CD4-positive, alpha-beta T cell treated with Interleukin-6 at 100 ng/mL for 8 hours (primary cell): ENCODE measurements at regions not wholly inside any gene's neighbourhood (a gene's known extent, or its start where the extent isn't known, plus 50 kb on each side); places are given as distances from the start of the nearest gene placed in this dataset.

Source experiments
- DNase-seq: peaks from one replicate; pipeline ENCODE4 v3.0.0-alpha.2; 2020; ENCODE audit warnings: mixed read lengths, low spot score

DNA sequence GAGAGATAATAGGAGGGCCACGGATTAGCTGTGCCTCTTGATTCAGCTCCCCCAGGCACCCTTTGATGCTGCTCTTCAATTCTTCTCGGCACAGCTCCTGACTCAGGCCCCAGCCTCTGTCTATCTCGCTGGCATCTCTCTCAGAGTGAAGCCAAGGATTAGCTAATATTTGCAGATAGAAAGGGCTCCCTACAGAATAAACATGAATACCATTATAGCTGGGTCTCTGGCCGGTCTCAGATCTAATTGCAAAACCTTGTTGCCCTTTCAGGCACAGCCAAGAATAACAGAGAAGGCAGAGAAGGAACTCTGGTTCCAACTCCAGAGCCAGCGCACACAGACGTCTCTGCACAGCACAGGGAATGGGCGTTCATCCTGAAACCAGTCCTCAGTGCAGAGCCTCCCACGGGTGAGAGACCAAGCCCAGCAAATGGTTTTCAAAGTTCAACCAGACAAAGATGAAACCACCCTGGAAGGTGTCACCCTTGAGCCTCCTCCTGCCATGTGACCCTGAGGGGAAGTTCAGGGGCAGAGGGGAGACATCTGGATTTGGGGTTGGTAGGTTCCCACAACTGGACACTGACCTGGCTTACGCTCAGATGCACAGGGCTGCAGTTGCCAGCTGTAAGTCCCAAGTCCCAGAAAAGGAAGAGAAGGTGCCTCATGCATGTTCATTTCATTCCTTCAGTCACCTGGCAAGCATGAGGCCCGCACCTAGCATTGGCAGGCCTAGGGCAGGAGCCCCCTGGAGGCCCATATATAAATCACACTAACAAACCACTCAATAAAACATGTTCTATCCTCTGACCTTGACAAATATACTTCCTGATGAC, 394.0 kb downstream of the NPHP4 start:
- DNase-seq: no peak

DNA sequence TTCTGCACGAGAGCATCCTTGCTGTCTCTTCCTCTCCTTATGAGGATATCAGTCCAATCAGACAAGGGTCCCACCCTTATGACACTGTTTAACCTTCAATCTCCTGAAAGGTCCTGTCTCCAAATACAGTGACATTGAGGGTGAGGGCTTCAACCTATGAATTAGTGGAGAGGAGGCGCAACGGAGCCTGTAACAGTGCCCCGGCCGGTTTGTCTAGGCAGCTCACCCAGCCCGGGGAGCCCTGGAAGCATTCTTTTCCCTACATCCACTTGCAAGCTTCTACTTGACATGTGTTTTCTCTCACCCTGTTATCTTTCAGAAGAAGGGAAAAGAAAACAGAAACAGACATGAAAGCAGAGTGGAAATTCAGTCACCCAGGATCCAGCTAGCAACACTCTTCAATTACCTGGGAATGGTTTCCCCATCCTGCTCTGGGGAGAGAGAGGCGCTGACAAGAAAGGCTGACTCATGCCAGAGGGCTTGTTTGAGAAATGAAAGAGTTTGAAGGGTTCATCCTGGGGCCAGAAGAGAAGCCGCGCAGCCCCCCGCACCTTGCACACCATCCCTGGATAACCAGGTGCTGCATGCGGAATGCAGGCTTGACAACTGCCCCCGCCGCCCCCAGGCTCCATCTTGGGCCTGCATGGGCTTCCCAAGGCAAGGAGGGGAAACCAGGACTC, 394.9 kb downstream of the NPHP4 start:
- no peak for DNase-seq

DNA sequence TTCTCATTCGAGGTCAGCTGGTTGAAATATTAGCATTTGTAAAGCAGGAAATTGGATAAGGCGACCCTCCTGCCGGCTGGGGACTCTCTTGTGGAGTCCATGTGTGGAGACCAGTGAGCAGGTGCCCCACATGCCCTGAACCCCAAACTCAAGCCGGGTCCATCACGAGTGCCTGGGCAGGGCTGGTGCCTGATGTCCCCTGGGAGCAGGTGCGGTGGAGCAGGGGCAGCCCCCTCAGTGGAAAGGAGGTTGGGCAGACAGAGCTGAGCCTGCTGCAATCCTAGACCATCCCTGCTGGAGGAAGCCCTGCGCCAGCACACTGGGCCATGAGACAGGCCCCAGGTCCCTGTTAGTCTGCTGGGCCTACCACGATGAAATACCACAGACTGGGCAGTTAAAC, 395.6 kb downstream of the NPHP4 start:
- DNase-seq: no peak

DNA sequence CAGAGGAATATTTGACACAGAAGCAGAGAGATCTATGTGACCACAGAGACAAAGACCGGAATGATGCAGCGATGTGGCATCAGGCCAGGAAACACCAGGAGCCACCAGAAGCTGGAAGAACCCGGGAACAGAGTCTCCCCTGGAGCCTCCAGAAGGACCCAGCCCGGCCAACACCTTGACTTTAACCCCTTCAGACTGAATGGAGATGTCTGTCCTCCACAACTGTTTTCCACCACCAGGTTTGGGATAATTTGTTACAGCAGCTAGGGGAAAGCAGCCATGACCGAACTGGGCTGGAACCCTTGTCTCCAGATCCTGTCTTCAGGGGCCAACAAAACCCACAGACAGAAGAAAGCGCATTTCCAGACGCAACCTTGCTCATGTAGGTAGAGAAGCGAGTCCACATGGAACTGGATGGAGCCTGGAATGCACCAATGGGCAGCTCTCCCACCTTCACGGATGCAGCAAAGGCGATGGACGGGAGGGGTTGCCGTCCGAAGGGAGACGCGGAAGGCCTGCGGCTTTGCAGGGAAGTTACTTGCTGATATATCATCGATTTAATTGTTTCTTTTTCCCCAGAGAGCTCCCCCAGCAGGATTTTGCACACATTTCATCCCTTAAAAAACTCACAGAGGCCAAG, 396.6 kb downstream of the NPHP4 start:
- DNase-seq: no peak

DNA sequence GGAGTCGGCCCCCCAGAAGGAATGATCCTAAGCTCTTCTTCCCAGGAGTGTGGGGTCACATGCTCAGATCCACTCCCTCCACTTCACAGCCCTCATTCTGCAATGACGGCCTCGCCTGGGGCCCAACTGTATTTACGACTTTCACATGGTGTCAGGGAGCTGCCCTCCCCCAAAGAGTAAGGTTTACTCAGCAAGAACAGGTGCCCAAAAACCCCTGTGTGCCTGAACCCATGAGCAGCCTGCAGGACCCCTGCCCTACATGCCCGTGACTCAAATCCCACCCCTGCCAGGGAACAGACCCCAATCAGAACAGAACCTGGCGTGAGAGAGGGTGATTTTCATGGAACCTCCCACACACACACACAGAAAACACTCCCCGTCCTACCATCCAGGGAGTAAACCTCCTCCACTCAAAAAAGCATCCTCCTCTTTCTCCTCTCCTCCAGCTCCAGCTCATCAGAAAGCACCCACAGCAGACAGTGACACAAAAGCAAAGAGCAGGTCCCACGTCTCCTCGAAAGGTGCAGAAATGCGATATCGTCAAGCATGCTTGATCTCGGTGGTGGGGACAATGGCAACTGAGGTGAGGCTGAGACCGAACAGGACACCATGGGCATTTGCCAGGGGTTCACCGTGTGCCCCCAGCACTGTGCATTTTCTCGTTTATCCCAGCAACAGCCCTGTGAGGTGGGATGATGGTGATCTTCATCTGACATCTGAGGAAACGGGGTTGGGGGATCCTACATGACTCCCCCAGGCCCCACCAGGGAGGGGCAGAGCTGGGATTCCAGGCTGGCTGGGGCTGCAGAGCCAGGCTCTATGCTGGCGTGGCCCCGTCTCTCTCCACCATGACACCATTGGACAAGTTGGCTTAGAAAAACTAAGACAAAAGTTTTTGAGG, 397.9 kb downstream of the NPHP4 start:
- no peak for DNase-seq

DNA sequence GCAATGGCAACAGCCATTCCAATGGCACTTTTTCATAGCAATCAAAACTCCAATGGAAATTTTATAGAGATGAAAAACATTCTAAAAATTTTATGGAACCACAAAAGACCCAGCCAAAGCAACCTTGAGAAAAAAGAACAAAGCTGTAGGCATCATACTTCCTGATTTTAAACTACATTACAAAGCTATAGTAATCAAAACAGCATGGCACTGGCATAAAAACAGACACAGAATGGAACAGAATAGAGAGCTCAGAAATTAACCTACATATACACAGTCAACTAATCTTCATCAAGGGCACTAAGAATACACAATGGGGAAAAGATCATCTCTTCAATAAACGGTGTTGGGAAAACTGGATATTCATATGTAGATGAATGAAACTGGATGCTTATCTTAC, 401.5 kb downstream of the NPHP4 start:
- no peak for DNase-seq

DNA sequence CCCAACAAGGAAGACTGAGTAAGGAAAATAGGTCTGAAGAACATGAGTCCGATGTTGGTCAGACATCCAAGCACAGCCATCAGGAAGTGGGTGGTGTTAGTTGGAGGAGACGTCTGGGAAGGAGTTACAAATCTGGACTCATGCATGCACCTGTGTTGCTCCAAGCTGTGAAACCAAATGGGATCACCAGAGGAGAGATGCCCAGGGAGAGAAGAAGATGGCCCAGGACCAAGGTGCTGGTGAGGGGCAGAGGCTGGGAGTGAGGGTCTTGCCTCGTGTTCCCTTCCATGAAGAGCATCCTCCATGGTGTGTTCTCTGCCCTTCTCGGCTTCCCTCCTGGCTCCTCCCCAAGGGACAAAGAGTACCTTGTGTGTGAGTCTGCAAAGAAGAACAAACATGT, 405.6 kb downstream of the NPHP4 start:
- DNase-seq: no peak

DNA sequence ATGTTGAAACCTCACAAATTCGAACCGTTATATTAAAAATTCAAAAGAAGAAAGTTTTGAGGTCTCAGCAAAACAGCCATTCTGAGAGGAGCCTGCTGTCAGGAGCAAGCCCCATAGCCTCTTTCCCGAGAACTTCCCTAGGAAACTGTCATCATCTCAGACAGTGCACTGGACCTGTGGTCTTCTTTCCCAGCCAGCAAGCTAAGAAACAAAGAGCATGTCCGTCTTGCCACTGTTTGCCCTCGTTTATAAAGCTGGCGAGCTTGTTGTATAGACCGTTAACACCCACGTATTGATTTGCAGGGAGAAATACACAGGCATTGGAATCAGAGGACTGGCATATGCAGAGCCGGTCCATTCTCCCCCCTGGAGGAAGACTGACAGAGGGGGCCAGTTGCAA, 407.0 kb downstream of the NPHP4 start:
- no peak for DNase-seq

DNA sequence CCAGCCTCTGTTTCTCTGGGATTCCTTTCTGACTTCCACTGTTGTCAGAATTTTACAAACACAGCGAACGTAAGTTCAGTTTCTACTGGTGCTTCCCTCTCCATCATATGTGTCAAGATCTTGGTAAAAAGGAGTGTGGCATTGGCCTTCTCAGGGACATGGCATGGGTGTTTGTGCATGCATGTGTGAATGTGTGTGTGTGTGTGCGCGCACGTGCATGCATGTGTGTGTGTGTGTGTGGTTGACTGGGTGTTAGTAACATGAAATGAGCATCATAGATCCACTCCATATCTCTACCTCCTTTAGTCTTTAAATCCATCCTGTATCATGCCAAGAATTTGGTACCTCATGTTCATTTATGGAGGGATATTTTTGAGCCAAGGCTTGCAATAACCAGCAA, 411.3 kb downstream of the NPHP4 start:
- DNase-seq: no peak

DNA sequence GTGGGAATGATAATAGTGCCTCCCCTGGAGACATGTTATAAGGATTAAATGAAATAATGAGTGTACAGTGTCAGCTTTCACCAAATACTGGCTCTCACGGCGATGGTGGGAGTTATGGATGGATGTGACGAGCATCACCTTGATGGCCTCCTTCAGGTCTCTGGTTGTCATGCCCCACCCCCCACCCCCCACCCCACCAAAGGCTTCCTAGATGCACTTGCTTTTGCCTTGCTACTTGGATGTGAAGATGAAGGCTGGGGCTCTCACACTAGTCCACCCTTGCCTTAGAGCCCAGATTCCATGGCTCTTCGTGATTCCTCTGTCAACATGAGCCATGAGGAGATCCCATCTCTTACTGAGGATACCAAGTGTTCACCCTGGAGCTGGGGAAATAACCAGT, 412.3 kb downstream of the NPHP4 start:
- no peak for DNase-seq

DNA sequence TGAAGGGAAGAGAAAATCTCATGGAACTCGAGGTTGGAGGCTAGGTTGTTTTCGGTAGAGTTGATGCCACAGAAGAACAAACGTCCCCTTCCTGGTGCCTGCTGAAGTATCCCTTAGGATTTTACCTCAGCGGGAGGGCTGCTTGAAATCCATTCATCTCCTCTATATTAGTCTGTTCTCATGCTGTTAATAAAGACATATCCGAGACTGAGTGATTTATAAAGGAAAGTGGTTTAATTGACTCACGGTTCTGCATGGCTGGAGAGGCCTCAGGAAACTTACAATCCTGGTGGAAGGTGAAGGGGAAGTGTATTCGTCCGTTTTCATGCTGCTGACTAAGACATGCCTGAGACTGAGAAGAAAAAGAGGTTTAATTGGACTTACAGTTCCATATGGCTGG, 413.5 kb downstream of the NPHP4 start:
- DNase-seq: no peak

DNA sequence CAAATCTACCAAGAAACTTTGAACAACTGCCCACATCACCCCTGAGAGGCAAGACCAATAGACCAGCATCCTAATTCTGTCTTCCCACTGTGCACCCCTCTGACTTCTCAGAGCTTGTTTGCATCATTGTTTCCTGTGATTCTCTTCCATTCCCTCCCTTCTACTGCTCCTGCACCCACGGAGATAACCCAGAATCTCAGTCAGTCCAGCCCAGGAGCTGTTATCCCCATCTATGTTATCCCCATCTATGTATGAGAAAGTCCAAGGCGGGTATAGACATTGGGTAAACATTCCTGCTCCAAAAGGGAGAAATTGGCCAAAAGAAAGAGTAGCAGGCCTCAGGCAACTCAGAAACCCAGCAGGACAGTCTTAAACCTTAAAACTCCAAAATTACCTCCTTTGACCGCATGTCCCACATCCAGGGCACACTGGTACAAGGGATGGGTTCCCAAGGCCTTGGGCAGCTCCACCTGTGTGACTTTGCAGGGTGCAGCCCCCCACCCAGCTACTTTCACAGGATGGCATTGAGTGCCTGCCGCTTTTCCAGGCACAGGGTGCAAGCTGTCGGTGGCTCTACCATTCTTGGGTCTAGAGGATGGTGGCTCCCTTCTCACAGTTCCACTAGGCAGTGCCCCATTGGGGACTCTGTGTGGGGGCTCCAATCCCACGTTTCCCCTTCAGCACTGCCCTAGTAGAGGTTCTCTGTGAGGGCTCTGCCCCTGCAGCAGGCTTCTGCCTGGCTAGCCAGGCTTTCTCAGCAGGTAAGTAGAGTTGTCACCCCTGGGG, 414.8 kb downstream of the NPHP4 start:
- no peak for DNase-seq

DNA sequence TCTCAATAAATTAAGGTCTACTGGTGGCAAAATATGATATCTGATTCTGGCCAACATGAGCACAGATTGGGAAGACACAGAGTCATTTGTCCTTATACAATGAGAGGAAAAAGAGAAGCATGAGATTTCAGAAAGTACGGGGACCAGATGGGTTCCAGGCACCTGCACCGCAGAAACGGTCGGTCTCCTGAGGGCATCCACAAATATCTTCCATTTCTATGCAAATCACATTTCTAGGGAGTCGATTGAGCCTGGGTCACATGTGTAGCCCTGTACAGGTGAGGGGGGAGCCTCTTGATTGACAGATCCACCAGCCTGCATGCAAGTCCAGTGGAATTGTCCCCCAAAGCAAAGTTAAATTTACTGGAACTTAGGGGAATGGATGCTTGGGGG, 415.6 kb downstream of the NPHP4 start:
- no peak for DNase-seq

DNA sequence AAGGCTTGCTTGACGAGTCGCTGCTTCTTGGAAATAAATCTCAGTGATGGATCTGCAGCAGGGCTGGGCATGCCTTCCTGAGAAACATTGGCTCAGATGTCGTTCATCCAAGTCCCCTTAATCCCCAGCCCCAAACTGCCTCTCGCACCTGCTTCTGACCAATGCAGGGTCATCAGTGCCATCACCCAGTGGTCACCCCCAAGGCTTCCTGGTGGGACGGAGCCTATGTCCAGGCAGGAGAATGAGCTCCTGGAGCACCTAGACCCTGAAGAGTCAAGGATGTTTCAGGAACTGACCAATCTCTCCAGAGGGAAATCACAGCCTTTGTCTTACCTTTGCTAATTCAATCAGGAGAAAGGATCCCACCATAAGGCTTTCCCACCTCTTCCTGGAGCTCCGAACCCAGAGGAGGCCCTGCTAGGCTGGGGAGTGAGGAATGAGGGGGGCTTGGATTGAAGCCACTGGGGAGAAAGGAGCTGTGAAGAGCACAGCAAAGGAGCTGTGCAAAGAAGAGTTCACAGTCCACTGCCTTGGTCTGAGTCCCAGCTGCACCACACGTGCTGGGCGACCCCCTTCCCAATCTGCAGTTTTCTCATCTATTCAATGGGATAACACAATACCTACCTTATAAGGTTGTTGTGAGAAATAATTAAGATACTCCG, 416.1 kb downstream of the NPHP4 start:
- no peak for DNase-seq

DNA sequence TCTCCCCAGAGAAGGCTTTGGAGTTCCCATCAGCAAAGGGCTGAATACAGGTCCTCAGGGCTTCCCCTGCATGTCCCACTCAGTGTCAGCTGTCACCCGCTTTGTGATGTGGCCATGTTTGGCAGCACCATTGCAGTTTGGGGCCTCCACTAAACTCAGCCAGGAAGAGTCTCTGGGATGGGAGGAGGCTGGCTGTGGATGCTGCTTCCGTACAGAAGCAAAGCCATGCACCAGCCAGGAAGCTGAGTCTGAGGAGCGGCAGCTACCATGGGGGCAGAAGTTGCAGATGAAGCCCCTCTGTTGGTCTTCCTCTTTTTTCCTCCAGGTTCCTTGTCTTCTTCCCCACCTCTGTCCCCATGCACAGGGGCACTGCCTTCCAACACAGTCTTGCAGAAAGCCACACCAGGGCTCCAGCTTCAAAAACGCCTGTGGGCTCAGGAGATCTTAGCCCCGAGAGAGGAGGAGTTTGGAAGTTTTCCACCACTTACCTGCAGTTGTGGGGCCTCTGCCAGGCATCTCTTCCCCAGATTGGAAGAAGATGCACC, 416.8 kb downstream of the NPHP4 start:
- DNase-seq: no peak

DNA sequence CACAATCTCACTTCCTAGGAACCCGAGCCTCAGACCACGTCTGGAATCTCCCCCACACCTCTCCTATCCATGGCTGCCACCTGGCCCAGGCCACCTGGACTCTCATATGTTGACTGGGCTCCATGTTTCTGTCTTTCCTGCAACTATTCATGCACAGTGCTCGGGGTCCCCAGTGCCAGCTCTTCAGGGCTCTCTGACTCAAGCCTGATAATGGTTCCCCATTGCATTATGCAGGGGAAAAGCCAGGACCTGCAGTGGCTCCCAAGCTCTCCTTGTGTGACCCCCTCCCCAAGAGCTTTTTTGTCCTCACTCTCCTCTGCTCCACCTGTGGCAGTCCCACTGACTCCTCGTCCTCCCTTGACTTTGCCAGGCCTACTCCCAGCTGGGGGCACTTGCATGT, 417.6 kb downstream of the NPHP4 start:
- no peak for DNase-seq

DNA sequence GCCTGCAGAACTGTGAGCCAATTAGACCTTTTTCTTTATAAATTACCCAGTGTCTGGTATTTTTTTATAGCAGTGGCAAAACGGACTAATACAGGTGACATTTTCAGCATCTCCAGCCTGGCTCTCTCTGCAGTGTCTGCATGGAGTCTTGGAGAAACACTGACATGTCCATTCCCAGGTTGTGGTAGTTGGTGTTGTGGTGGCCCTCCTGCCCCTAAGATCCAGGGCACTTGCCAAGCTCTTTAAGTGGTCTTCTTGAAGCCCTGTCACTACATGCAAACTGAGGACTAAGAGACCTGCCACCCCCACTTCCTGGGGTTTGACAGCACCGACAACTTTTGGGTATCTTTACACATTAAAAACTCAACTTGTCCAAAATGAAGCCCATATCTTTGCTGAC, 419.4 kb downstream of the NPHP4 start:
- DNase-seq: no peak

DNA sequence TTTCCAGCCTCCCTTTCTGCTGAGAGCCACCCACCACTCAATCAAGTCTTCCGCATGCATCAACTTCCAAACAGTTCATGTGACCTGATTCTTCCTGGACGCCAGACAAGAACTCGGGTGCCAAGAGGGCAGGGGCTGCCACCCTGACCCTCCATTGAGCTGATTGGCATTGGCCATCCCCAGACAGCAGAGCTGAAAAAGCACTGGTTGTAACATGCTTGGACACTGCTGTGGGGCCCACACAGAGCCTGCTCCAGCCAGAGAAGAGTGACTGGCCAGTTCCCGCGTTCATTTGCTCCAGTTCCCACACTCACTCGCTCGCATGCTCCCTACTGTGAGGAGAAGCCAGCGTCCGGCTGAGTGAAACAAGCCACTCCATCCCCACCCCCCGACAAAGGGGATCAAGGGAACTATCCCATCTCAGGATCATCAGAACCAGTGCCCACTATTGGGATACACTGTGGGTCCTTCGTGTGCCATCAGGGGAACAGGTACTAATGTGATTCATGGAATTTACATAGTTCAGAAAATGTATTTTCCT, 420.3 kb downstream of the NPHP4 start:
- no peak for DNase-seq

DNA sequence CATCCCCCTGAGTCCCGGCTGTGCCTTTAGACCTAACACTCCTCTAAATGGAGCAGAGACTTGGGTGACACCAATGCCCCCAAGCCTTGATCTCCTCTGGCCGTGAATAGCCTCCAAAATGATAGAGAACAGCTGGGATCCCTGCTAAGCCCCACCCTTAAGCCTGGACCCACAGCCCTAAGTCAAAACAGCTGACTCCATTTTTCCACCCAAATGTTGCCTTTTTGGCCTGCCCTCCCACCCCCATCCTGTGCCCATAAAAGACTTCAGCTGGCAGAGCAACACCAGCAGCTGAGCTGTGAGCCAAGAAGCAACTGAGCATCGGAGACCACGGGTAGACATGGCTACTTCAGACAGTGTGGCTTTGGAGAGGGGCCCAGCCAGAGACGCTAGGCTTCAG, 420.8 kb downstream of the NPHP4 start:
- no peak for DNase-seq

DNA sequence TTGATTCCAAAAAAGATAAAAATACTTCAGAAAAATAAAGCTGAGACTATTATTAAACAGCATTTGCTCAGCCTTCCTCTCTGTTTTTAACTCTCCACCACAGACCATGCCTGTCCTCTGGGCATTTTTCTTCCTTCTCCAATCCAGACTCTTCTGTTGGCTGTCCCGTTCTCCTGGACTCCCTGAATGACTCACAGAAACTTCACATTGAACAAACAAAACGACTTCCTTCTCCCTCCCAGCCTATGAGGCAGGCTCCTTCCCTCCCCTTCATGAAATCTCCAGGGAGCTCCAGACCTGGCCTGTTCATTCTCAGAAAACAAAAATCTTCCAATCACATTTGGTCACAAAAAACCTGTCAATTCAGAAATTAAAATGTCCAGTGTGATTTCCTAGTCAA, 421.3 kb downstream of the NPHP4 start:
- DNase-seq: no peak
